Lower leg skin (tissue), 4 donors: ENCODE measurements at regions not wholly inside any gene's neighbourhood (a gene's known extent, or its start where the extent isn't known, plus 50 kb on each side); places are given as distances from the start of the nearest gene placed in this dataset.

Experiments
- DNase-seq, 2 donors: peaks; one replicate each; pipeline ENCODE4 v3.0.0-alpha.2; 2019; ENCODE audit warnings: low spot score in 2 of 2
- H3K4me3 ChIP-seq: fragments of 200-600 bp; sonication (generic); 2 replicates; pipeline ENCODE4 v1.5.1; 2017; ENCODE audit warnings: mild to moderate bottlenecking, low read depth; ENCODE audit not compliant: poor library complexity, severe bottlenecking
- CTCF ChIP-seq, 3 donors: fragments of 450-650 bp; IDR thresholded peaks; one replicate each; pipeline ENCODE4 v1.5.1; 2016; ENCODE audit warnings: antibody characterized with exemption in 3 of 3, mild to moderate bottlenecking in 3 of 3, moderate library complexity in 2 of 3
- POLR2A ChIP-seq, 2 donors: fragments of 450-650 bp; IDR thresholded peaks; one replicate each; pipeline ENCODE4 v1.6.1; 2016 to 2017; ENCODE audit warnings: antibody characterized with exemption in 2 of 2, mild to moderate bottlenecking in 1 of 2, moderate library complexity in 1 of 2
- WGBS, 2 donors: methylation state at CpG; one replicate each; pipeline ENCODE4 v1.1.5; 2018; 5-methylcytosine and 5-hydroxymethylcytosine counted together
- intact Hi-C: fragments of 100-400 bp; cut with DNase I; formaldehyde crosslinking; loops from one replicate; pipeline ENCODE4 v1.15.0; 2023; ENCODE audit warnings: low total_unique reads

GRCh38 chr4:129334136-129334535 is 238.2 kb downstream of the C4orf33 start:
- no peak overlapping the region for H3K4me3 ChIP-seq
- intact Hi-C loops = no loop called here
- TF ChIP-seq POLR2A (IDR thresholded peaks at IDR 0.05) = no peak
- no peak for TF ChIP-seq CTCF (IDR thresholded peaks at IDR 0.05)
- DNase-seq = no peak

DNA sequence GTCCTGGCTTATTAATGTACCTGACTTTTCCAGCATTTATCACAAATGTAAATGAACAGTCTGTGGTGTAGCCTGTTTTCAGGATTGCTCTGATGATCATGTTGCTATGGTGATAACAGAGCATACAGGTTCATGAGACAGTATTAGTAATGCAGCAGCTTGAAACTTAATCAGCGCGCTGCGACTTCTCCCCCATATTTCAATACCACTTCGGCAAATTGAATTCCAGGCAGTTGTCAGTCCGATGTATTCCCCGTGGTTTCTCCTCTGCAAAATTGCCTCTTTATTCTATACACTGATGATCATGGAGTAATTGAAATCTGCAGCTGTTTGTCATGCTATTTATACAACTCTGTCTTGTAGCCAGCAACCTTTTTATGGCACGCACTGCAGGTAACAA is 239.3 kb downstream of the C4orf33 start:
- intact Hi-C loops = no loop called here
- TF ChIP-seq POLR2A (IDR thresholded peaks at IDR 0.05) (no peak), CTCF (IDR thresholded peaks at IDR 0.05) (no peak)
- H3K4me3 ChIP-seq = no peak overlapping the region
- no peak for DNase-seq
- 85 to 86% methylated on average over 7 of the region's 7 CpGs for WGBS, 2 donors

GRCh38 chr4:129335818-129336217 is 239.9 kb downstream of the C4orf33 start:
- no peak for DNase-seq
- TF ChIP-seq CTCF (IDR thresholded peaks at IDR 0.05) (no peak), POLR2A (IDR thresholded peaks at IDR 0.05) (no peak)
- whole genome bisulfite sequencing, 2 donors = 53 to 62% methylated on average over 5 of the region's 5 CpGs
- intact Hi-C loops = no loop called here
- no peak overlapping the region for H3K4me3 ChIP-seq

GRCh38 chr4:129336457-129337227 is 240.7 kb downstream of the C4orf33 start:
- DNase-seq = no peak
- no peak for TF ChIP-seq POLR2A (IDR thresholded peaks at IDR 0.05)
- TF ChIP-seq CTCF (IDR thresholded peaks at IDR 0.05) = no peak
- no peak overlapping the region for H3K4me3 ChIP-seq
- intact Hi-C loops = no loop called here
- WGBS, 2 donors = 63 to 74% methylated on average over 4 of the region's 4 CpGs

DNA sequence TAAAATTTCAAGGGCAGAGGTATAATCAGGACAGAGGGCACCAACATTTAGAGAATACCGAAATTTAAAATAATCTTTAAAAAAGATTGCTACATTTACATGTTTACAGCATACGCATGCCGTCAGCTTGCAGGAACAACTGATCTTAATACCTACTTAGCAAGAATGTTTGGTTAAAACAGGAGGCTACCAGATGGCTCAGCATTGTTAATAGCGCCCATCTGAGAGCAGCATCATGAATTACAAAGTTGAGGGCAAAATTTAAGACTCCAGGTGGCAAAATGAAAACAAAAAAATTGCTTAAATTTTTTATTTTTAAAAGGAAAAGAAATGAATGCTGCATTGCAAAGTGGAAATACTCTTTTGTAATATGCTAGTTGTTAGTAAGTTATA is 241.3 kb downstream of the C4orf33 start:
- no peak overlapping the region for H3K4me3 ChIP-seq
- intact Hi-C loops = no loop called here
- WGBS, 2 donors = 68 to 71% methylated on average over 4 of the region's 4 CpGs
- TF ChIP-seq CTCF (IDR thresholded peaks at IDR 0.05) (no peak), POLR2A (IDR thresholded peaks at IDR 0.05) (no peak)
- no peak for DNase-seq
